Mucosa of rectum (tissue), 2 donors: ENCODE measurements at regions not wholly inside any gene's neighbourhood (a gene's known extent, or its start where the extent isn't known, plus 50 kb on each side); places are given as distances from the start of the nearest gene placed in this dataset.

Experiments
- H3K27ac ChIP-seq, 2 donors: one replicate each; pipeline ENCODE4 v1.7.0; 2013; ENCODE audit warnings: inconsistent platforms in 2 of 2, low read depth in 2 of 2, low read length in 2 of 2
- H3K27me3 ChIP-seq, 2 donors: one replicate each; pipeline ENCODE4 v1.7.0; 2013; ENCODE audit warnings: low read length in 2 of 2; ENCODE audit not compliant: control insufficient read depth in 2 of 2, insufficient read depth in 2 of 2
- H3K36me3 ChIP-seq, 2 donors: one replicate each; pipeline ENCODE4 v1.7.0; 2013; ENCODE audit warnings: low read length in 2 of 2; ENCODE audit not compliant: control insufficient read depth in 2 of 2, insufficient read depth in 2 of 2
- H3K4me1 ChIP-seq, 2 donors: one replicate each; pipeline ENCODE4 v1.7.0; 2013; ENCODE audit warnings: low read length in 2 of 2, mild to moderate bottlenecking in 1 of 2; ENCODE audit not compliant: control insufficient read depth in 2 of 2, insufficient read depth in 2 of 2
- H3K4me3 ChIP-seq, 2 donors: one replicate each; pipeline ENCODE4 v1.7.0; 2013; ENCODE audit warnings: low read length in 2 of 2
- H3K9ac ChIP-seq, 2 donors: one replicate each; pipeline ENCODE4 v1.7.0; 2013; ENCODE audit warnings: low read length in 2 of 2, low read depth in 1 of 2, mild to moderate bottlenecking in 1 of 2
- H3K9me3 ChIP-seq, 2 donors: one replicate each; pipeline ENCODE4 v1.7.0; 2013; ENCODE audit warnings: low read length in 2 of 2; ENCODE audit not compliant: control insufficient read depth in 2 of 2
- donor health status: healthy.
- donor health status: Normal muscosa, but diverticular disease.

GRCh38 chr2:13197248-13197647 lies 480.5 kb downstream of the TRIB2 start:
- Histone ChIP-seq H3K4me3 (no peak overlapping the region), H3K9me3 (no peaks in the 10 kb centered on the region), H3K27me3 (no peaks in the 10 kb centered on the region), H3K27ac (no peak overlapping the region), H3K4me1 (no peaks in the 10 kb centered on the region), H3K9ac (no peak overlapping the region), H3K36me3 (no peaks in the 10 kb centered on the region)

- H3K4me3 ChIP-seq = no peak overlapping the region
- H3K36me3 ChIP-seq = no peaks in the 10 kb centered on the region
- H3K27me3 ChIP-seq = no peaks in the 10 kb centered on the region
- peaks cover 0 to 2% of the 10 kb centered on the region in 2 donors for H3K9me3 ChIP-seq
- H3K27ac ChIP-seq = no peak overlapping the region
- H3K9ac ChIP-seq = no peak overlapping the region
- no peaks in the 10 kb centered on the region for H3K4me1 ChIP-seq
Observed at GRCh38 chr2:13201924-13202323, 485.2 kb downstream of the TRIB2 start.

GRCh38 chr2:13212115-13212514 lies 495.4 kb downstream of the TRIB2 start:
- H3K9me3 ChIP-seq = no peaks in the 10 kb centered on the region
- H3K27me3 ChIP-seq = no peaks in the 10 kb centered on the region

GRCh38 chr2:13218205-13218604 lies 501.5 kb downstream of the TRIB2 start:
- no peak overlapping the region for H3K9ac ChIP-seq
- no peaks in the 10 kb centered on the region for H3K36me3 ChIP-seq
- H3K4me3 ChIP-seq = no peak overlapping the region
- no peaks in the 10 kb centered on the region for H3K27me3 ChIP-seq
- H3K4me1 ChIP-seq = no peaks in the 10 kb centered on the region
- H3K9me3 ChIP-seq = no peaks in the 10 kb centered on the region
- H3K27ac ChIP-seq = no peak overlapping the region

More at GRCh38 chr2:13212115-13212514, 495.4 kb downstream of the TRIB2 start:
- H3K36me3 ChIP-seq = no peaks in the 10 kb centered on the region
- H3K27ac ChIP-seq = no peak overlapping the region
- H3K4me1 ChIP-seq = no peaks in the 10 kb centered on the region
- no peak overlapping the region for H3K9ac ChIP-seq
- H3K4me3 ChIP-seq = no peak overlapping the region

- Histone ChIP-seq H3K27ac (no peak overlapping the region), H3K27me3 (no peaks in the 10 kb centered on the region), H3K36me3 (no peaks in the 10 kb centered on the region), H3K4me3 (no peak overlapping the region), H3K9me3 (no peaks in the 10 kb centered on the region), H3K4me1 (no peaks in the 10 kb centered on the region), H3K9ac (no peak overlapping the region)
Observed at GRCh38 chr2:13227578-13227977, 510.8 kb downstream of the TRIB2 start.

- no peaks in the 10 kb centered on the region for H3K9me3 ChIP-seq
- no peaks in the 10 kb centered on the region for H3K27me3 ChIP-seq
- no peak overlapping the region for H3K9ac ChIP-seq
- H3K4me3 ChIP-seq = no peak overlapping the region
- no peaks in the 10 kb centered on the region for H3K4me1 ChIP-seq
- no peak overlapping the region for H3K27ac ChIP-seq
- H3K36me3 ChIP-seq = no peaks in the 10 kb centered on the region
Observed at GRCh38 chr2:13230221-13230620, 513.5 kb downstream of the TRIB2 start.

- Histone ChIP-seq H3K27ac (no peak overlapping the region), H3K9me3 (peaks cover 0 to 3% of the 10 kb centered on the region in 2 donors), H3K27me3 (no peaks in the 10 kb centered on the region), H3K4me3 (no peak overlapping the region), H3K9ac (no peak overlapping the region), H3K4me1 (no peaks in the 10 kb centered on the region), H3K36me3 (no peaks in the 10 kb centered on the region)
Observed at GRCh38 chr2:13240061-13240460, 523.3 kb downstream of the TRIB2 start.

- Histone ChIP-seq H3K4me1 (no peaks in the 10 kb centered on the region), H3K36me3 (no peaks in the 10 kb centered on the region), H3K27me3 (no peaks in the 10 kb centered on the region), H3K4me3 (no peak overlapping the region), H3K9ac (no peak overlapping the region), H3K27ac (no peak overlapping the region), H3K9me3 (peaks cover 0 to 3% of the 10 kb centered on the region in 2 donors)
Observed at GRCh38 chr2:13240789-13241487, 524.2 kb downstream of the TRIB2 start.

GRCh38 chr2:13252615-13253014 lies 535.9 kb downstream of the TRIB2 start:
- H3K4me3 ChIP-seq = no peak overlapping the region
- no peak overlapping the region for H3K9ac ChIP-seq
- H3K9me3 ChIP-seq = peaks cover 0 to 2% of the 10 kb centered on the region in 2 donors
- H3K27me3 ChIP-seq = no peaks in the 10 kb centered on the region
- H3K4me1 ChIP-seq = no peaks in the 10 kb centered on the region
- H3K27ac ChIP-seq = no peak overlapping the region
- no peaks in the 10 kb centered on the region for H3K36me3 ChIP-seq

GRCh38 chr2:13255485-13255884 lies 538.7 kb downstream of the TRIB2 start:
- Histone ChIP-seq H3K9me3 (peaks cover 0 to 2% of the 10 kb centered on the region in 2 donors), H3K27me3 (no peaks in the 10 kb centered on the region), H3K4me3 (no peak overlapping the region), H3K36me3 (no peaks in the 10 kb centered on the region), H3K9ac (no peak overlapping the region), H3K4me1 (no peaks in the 10 kb centered on the region), H3K27ac (no peak overlapping the region)
